ENCODE measurements at regions not wholly inside any gene's neighbourhood (a gene's known extent, or its start where the extent isn't known, plus 50 kb on each side); places are given as distances from the start of the nearest gene placed in this dataset.

GRCh38 chr13:110822669-110822945 is 92.3 kb downstream of the ANKRD10 start:
- Histone ChIP-seq H3K79me2 (ENCODE audit: control insufficient read depth, insufficient read depth, low read length) (no peaks in the 10 kb centered on the region), H4K20me1 (ENCODE audit: control insufficient read depth, extremely low read depth, insufficient read depth, low read length) (no peaks in the 10 kb centered on the region), H3K9ac (ENCODE audit: control insufficient read depth, extremely low read depth, insufficient read depth, low read length) (no peak overlapping the region), H3K4me2 (ENCODE audit: control insufficient read depth, extremely low read depth, insufficient read depth, low read depth, low read length) (no peak overlapping the region), H3K27me3 (ENCODE audit: control insufficient read depth, extremely low read depth, insufficient read depth, low read length) (peaks cover 8% of the 10 kb centered on the region), H3K27ac (ENCODE audit: control insufficient read depth, insufficient read depth, low read length) (no peak overlapping the region), H3K9me1 (ENCODE audit: control insufficient read depth, extremely low read depth, insufficient read depth, low read length) (no peaks in the 10 kb centered on the region), H2AFZ (ENCODE audit: control insufficient read depth, low read length) (no peak overlapping the region), H3K9me3 (ENCODE audit: control insufficient read depth, low read depth, low read length) (no peaks in the 10 kb centered on the region), H3K4me3 (ENCODE audit: control insufficient read depth in 2 of 3, extremely low read depth in 1 of 3, insufficient read depth in 2 of 3, low read depth in 1 of 3, low read length in 3 of 3) (no peak overlapping the region), H3K4me1 (ENCODE audit: control insufficient read depth, extremely low read depth, insufficient read depth, low read length) (peaks cover 2% of the 10 kb centered on the region), H3K36me3 (ENCODE audit: control insufficient read depth in 2 of 2, extremely low read depth in 1 of 2, insufficient read depth in 2 of 2, low read length in 2 of 2) (no peaks in the 10 kb centered on the region)
- dilution Hi-C loops (cut with MboI; ENCODE audit: extremely low pct_ligation_motif_present, low sequenced_read_pairs) = no loop called here
- no peak for FAIRE-seq
- TF ChIP-seq EZH2 (IDR thresholded peaks at IDR 0.05; ENCODE audit: low read length) (no peak), CTCF (optimal IDR thresholded peaks at IDR 0.05 in 1 of 3, IDR thresholded peaks at IDR 0.05 in 1 of 3, conservative IDR thresholded peaks at IDR 0.05 in 1 of 3; ENCODE audit: extremely low read depth in 1 of 3, insufficient read depth in 2 of 3, low read length in 3 of 3) (no peak)
- no peak for DNase-seq (ENCODE audit: low read depth, low spot score)

GRCh38 chr13:110824702-110825300 is 90.1 kb downstream of the ANKRD10 start:
- TF ChIP-seq EZH2 (IDR thresholded peaks at IDR 0.05; ENCODE audit: low read length) = no peak
- Histone ChIP-seq H3K36me3 (ENCODE audit: control insufficient read depth in 2 of 2, extremely low read depth in 1 of 2, insufficient read depth in 2 of 2, low read length in 2 of 2) (no peaks in the 10 kb centered on the region), H3K4me1 (ENCODE audit: control insufficient read depth, extremely low read depth, insufficient read depth, low read length) (no peaks in the 10 kb centered on the region), H3K79me2 (ENCODE audit: control insufficient read depth, insufficient read depth, low read length) (no peaks in the 10 kb centered on the region), H3K4me2 (ENCODE audit: control insufficient read depth, extremely low read depth, insufficient read depth, low read depth, low read length) (no peak overlapping the region), H3K27me3 (ENCODE audit: control insufficient read depth, extremely low read depth, insufficient read depth, low read length) (peaks cover 8% of the 10 kb centered on the region), H4K20me1 (ENCODE audit: control insufficient read depth, extremely low read depth, insufficient read depth, low read length) (no peaks in the 10 kb centered on the region), H3K4me3 (ENCODE audit: control insufficient read depth in 2 of 3, extremely low read depth in 1 of 3, insufficient read depth in 2 of 3, low read depth in 1 of 3, low read length in 3 of 3) (no peak overlapping the region), H3K27ac (ENCODE audit: control insufficient read depth, insufficient read depth, low read length) (no peak overlapping the region), H3K9me3 (ENCODE audit: control insufficient read depth, low read depth, low read length) (no peaks in the 10 kb centered on the region), H3K9me1 (ENCODE audit: control insufficient read depth, extremely low read depth, insufficient read depth, low read length) (no peaks in the 10 kb centered on the region), H3K9ac (ENCODE audit: control insufficient read depth, extremely low read depth, insufficient read depth, low read length) (no peak overlapping the region), H2AFZ (ENCODE audit: control insufficient read depth, low read length) (no peak overlapping the region)
- dilution Hi-C loops (cut with MboI; ENCODE audit: extremely low pct_ligation_motif_present, low sequenced_read_pairs) = no loop called here
- no peak for DNase-seq (ENCODE audit: low read depth, low spot score)
- no peak for FAIRE-seq

GRCh38 chr13:110825516-110825915 is 89.4 kb downstream of the ANKRD10 start:
- dilution Hi-C loops (cut with MboI; ENCODE audit: extremely low pct_ligation_motif_present, low sequenced_read_pairs) = no loop called here
- H3K4me3 ChIP-seq (ENCODE audit: control insufficient read depth in 2 of 3, extremely low read depth in 1 of 3, insufficient read depth in 2 of 3, low read depth in 1 of 3, low read length in 3 of 3) = no peak overlapping the region
- no peaks in the 10 kb centered on the region for H3K36me3 ChIP-seq (ENCODE audit: control insufficient read depth in 2 of 2, extremely low read depth in 1 of 2, insufficient read depth in 2 of 2, low read length in 2 of 2)
- no peak overlapping the region for H3K9ac ChIP-seq (ENCODE audit: control insufficient read depth, extremely low read depth, insufficient read depth, low read length)
- DNase-seq (ENCODE audit: low read depth, low spot score) = no peak
- no peaks in the 10 kb centered on the region for H3K9me3 ChIP-seq (ENCODE audit: control insufficient read depth, low read depth, low read length)
- no peak overlapping the region for H3K4me2 ChIP-seq (ENCODE audit: control insufficient read depth, extremely low read depth, insufficient read depth, low read depth, low read length)
- no peak overlapping the region for H3K27ac ChIP-seq (ENCODE audit: control insufficient read depth, insufficient read depth, low read length)
- H3K27me3 ChIP-seq (ENCODE audit: control insufficient read depth, extremely low read depth, insufficient read depth, low read length) = peaks cover 12% of the 10 kb centered on the region
- no peak for FAIRE-seq
- H4K20me1 ChIP-seq (ENCODE audit: control insufficient read depth, extremely low read depth, insufficient read depth, low read length) = no peaks in the 10 kb centered on the region
- TF ChIP-seq CTCF (optimal IDR thresholded peaks at IDR 0.05 in 1 of 3, IDR thresholded peaks at IDR 0.05 in 1 of 3, conservative IDR thresholded peaks at IDR 0.05 in 1 of 3; ENCODE audit: extremely low read depth in 1 of 3, insufficient read depth in 2 of 3, low read length in 3 of 3) = no peak
- no peak for TF ChIP-seq EZH2 (IDR thresholded peaks at IDR 0.05; ENCODE audit: low read length)
- no peaks in the 10 kb centered on the region for H3K79me2 ChIP-seq (ENCODE audit: control insufficient read depth, insufficient read depth, low read length)
- H2AFZ ChIP-seq (ENCODE audit: control insufficient read depth, low read length) = no peak overlapping the region
- H3K4me1 ChIP-seq (ENCODE audit: control insufficient read depth, extremely low read depth, insufficient read depth, low read length) = no peaks in the 10 kb centered on the region
- H3K9me1 ChIP-seq (ENCODE audit: control insufficient read depth, extremely low read depth, insufficient read depth, low read length) = no peaks in the 10 kb centered on the region
